ENCODE measurements at regions not wholly inside any gene's neighbourhood (a gene's known extent, or its start where the extent isn't known, plus 50 kb on each side); places are given as distances from the start of the nearest gene placed in this dataset.

DNA sequence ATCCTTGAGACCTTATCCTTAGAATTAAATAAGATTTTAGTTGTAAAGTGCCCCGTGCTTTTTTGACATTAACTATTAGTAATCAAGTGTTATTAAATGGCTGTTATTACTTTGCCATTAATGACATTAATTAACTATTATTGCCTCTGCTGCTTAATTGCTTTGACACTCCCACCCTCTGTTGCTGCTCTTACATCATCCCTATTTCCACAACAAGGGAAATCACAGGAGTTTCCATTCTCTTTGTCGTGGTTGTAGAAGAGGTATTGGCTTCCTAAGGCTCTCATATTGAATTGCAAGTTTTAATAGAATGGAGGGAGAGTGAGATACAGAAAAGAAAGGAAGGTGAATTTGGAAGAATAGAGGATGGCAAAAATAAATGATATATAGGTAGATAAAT, 545.8 kb downstream of the MMUT start:
- Histone ChIP-seq H3F3A (ENCODE audit: insufficient read depth, low read depth) (no peaks in the 10 kb centered on the region), H3K27me3 (ENCODE audit: insufficient read depth, low read depth) (no peaks in the 10 kb centered on the region), H3K36me3 (ENCODE audit: low read depth) (no peaks in the 10 kb centered on the region), H3K79me2 (ENCODE audit: low read depth) (no peaks in the 10 kb centered on the region), H4K20me1 (ENCODE audit: insufficient read depth) (no peaks in the 10 kb centered on the region), H3K4me2 (no peak overlapping the region), H3K9me2 (ENCODE audit: insufficient read depth) (no peaks in the 10 kb centered on the region), H3K4me1 (replicated peaks; ENCODE audit: insufficient read depth) (peaks cover 6% of the 10 kb centered on the region), H3K4me3 (no peak overlapping the region), H3K9me3 (ENCODE audit: insufficient read depth, low read depth) (no peaks in the 10 kb centered on the region; the same call in 1 of the 2 replicates), H3K27ac (no peak overlapping the region), H2AFZ (no peak overlapping the region)
- POLR2A ChIA-PET (ENCODE audit: unreplicated experiment), result no interaction called here
- CTCF ChIA-PET, result no interaction called here
- BruUV-seq (replicated peaks), result no TSS peak
- no peak for TF ChIP-seq EZH2 (IDR thresholded peaks at IDR 0.05; ENCODE audit: low read depth)
- TF ChIP-seq, protein P1, sequence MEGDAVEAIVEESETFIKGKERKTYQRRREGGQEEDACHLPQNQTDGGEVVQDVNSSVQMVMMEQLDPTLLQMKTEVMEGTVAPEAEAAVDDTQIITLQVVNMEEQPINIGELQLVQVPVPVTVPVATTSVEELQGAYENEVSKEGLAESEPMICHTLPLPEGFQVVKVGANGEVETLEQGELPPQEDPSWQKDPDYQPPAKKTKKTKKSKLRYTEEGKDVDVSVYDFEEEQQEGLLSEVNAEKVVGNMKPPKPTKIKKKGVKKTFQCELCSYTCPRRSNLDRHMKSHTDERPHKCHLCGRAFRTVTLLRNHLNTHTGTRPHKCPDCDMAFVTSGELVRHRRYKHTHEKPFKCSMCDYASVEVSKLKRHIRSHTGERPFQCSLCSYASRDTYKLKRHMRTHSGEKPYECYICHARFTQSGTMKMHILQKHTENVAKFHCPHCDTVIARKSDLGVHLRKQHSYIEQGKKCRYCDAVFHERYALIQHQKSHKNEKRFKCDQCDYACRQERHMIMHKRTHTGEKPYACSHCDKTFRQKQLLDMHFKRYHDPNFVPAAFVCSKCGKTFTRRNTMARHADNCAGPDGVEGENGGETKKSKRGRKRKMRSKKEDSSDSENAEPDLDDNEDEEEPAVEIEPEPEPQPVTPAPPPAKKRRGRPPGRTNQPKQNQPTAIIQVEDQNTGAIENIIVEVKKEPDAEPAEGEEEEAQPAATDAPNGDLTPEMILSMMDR (conservative IDR thresholded peaks at IDR 0.05), result no peak
- intact Hi-C loops (cut with micrococcal nuclease; ENCODE audit: unreplicated experiment), result no loop called here
- DNase-seq, result no peak

DNA sequence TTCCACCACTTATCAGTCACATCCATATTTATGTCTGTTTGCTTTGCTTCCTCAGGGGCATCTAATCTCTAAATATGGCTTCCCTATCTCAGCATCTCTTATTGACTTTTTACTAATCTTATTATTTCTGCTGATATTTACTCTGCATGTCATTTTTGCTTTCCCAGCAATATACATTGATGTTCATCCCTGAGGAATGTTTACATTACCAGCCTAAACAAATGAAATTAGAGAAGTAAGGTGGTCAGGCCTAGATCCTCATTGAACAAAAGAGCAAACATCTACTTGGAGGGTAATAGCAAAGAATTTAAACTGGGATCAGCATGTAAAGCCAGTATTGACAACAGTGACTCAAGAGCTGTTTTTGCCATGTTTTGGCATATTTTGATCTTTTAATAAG, 546.4 kb downstream of the MMUT start:
- peak in 1 of 2 experiments; percentile 78 for DNase-seq
- Histone ChIP-seq H3K9me2 (ENCODE audit: insufficient read depth) (no peaks in the 10 kb centered on the region), H3K9me3 (ENCODE audit: insufficient read depth, low read depth) (no peaks in the 10 kb centered on the region; the same call in 1 of the 2 replicates), H3K27me3 (ENCODE audit: insufficient read depth, low read depth) (no peaks in the 10 kb centered on the region), H3K4me3 (no peak overlapping the region), H3K4me2 (no peak overlapping the region), H3F3A (ENCODE audit: insufficient read depth, low read depth) (no peaks in the 10 kb centered on the region), H3K79me2 (ENCODE audit: low read depth) (no peaks in the 10 kb centered on the region), H3K4me1 (replicated peaks; ENCODE audit: insufficient read depth) (peaks cover 6% of the 10 kb centered on the region), H3K27ac (no peak overlapping the region), H3K36me3 (ENCODE audit: low read depth) (no peaks in the 10 kb centered on the region), H4K20me1 (ENCODE audit: insufficient read depth) (no peaks in the 10 kb centered on the region), H2AFZ (no peak overlapping the region)
- POLR2A ChIA-PET (ENCODE audit: unreplicated experiment), result no interaction called here
- intact Hi-C loops (cut with micrococcal nuclease; ENCODE audit: unreplicated experiment), result no loop called here
- BruUV-seq (replicated peaks), result no TSS peak
- TF ChIP-seq, protein P1 (conservative IDR thresholded peaks at IDR 0.05), result no peak
- TF ChIP-seq EZH2 (IDR thresholded peaks at IDR 0.05; ENCODE audit: low read depth), result no peak
- CTCF ChIA-PET, result no interaction called here

DNA sequence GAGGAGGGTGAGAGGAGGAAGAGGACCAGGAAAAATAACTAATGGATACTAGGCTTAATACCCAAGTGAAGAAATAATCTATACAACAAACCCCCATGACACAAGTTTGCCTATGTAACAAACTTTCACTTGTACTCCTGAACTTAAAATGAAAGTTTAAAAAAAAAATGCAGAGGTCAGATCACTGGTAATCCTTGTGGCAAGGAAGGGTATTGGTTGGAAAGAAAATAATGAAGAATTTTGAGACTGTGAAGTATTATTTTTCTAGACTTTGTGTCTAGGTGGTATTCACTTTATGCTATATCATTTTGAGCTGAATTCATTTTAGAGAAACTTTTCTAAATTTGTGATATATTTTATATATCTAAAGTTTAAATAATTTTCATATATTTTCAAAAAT, 547.5 kb downstream of the MMUT start:
- Histone ChIP-seq H2AFZ (no peak overlapping the region), H3K27me3 (ENCODE audit: insufficient read depth, low read depth) (no peaks in the 10 kb centered on the region), H3K4me1 (replicated peaks; ENCODE audit: insufficient read depth) (peaks cover 6% of the 10 kb centered on the region), H3F3A (ENCODE audit: insufficient read depth, low read depth) (no peaks in the 10 kb centered on the region), H3K9me3 (ENCODE audit: insufficient read depth, low read depth) (no peaks in the 10 kb centered on the region), H3K9me2 (ENCODE audit: insufficient read depth) (no peaks in the 10 kb centered on the region), H3K79me2 (ENCODE audit: low read depth) (no peaks in the 10 kb centered on the region), H3K4me3 (no peak overlapping the region), H3K36me3 (ENCODE audit: low read depth) (no peaks in the 10 kb centered on the region), H3K4me2 (no peak overlapping the region), H3K27ac (no peak overlapping the region), H4K20me1 (ENCODE audit: insufficient read depth) (no peaks in the 10 kb centered on the region)
- intact Hi-C loops (cut with micrococcal nuclease; ENCODE audit: unreplicated experiment), result no loop called here
- TF ChIP-seq, protein P1 (conservative IDR thresholded peaks at IDR 0.05), result no peak
- no peak for TF ChIP-seq EZH2 (IDR thresholded peaks at IDR 0.05; ENCODE audit: low read depth)
- POLR2A ChIA-PET (ENCODE audit: unreplicated experiment), result no interaction called here
- CTCF ChIA-PET, result no interaction called here
- BruUV-seq (replicated peaks), result no TSS peak
- DNase-seq, result no peak

All from PC-9 (cell line).